Psoas muscle (tissue), 7 donors: ENCODE measurements at regions not wholly inside any gene's neighbourhood (a gene's known extent, or its start where the extent isn't known, plus 50 kb on each side); places are given as distances from the start of the nearest gene placed in this dataset.
"Not testable (repeated sequence)": the region's sequence is repeated elsewhere in the genome, so short reads cannot be mapped to it uniquely, and the experiment has no call there.

Experiments
- ATAC-seq, 4 donors: fragments of 200-7000 bp; cut with Tn5 transposase; one replicate each; pipeline ENCODE4 v1.9.1; 2020; ENCODE audit warnings: moderate library complexity in 3 of 4, mild to moderate bottlenecking in 2 of 4
- DNase-seq, 2 donors: peaks; one replicate each; pipeline ENCODE4 v3.0.0-alpha.2; 2020
- H3K27ac ChIP-seq: fragments of 200-600 bp; one replicate; pipeline ENCODE4 v1.8.0; 2022
- H3K27me3 ChIP-seq, 3 donors: fragments of 200-600 bp in 1 of 3; one replicate each; pipeline versions ENCODE4 v1.6.1 to v1.8.0; 2013 to 2022; ENCODE audit warnings: low read length in 2 of 3, mild to moderate bottlenecking in 2 of 3, moderate library complexity in 1 of 3; ENCODE audit not compliant: insufficient read depth in 3 of 3
- H3K36me3 ChIP-seq, 2 donors: fragments of 200-600 bp in 1 of 2; one replicate each; pipeline versions ENCODE4 v1.6.1 to v1.8.0; 2013 to 2022; ENCODE audit warnings: low read depth in 1 of 2, mild to moderate bottlenecking in 1 of 2, moderate library complexity in 1 of 2; ENCODE audit not compliant: insufficient read depth in 1 of 2
- H3K4me1 ChIP-seq: fragments of 200-600 bp; one replicate; pipeline ENCODE4 v1.8.0; 2022
- H3K4me3 ChIP-seq: fragments of 200-600 bp; one replicate; pipeline ENCODE4 v1.8.0; 2022; ENCODE audit warnings: mild to moderate bottlenecking
- H3K9me3 ChIP-seq: fragments of 200-600 bp; one replicate; pipeline ENCODE4 v1.8.0; 2022
- CTCF ChIP-seq: fragments of 200-600 bp; IDR thresholded peaks from one replicate; pipeline ENCODE4 v1.8.0; 2022; ENCODE audit warnings: antibody characterized with exemption
- WGBS, 3 donors: extraction: QIAGEN DNeasy Blood & Tissue Kit; methylation state at CpG; one replicate each; pipeline versions ENCODE4 v1.1.6 to v1.1.7; 2013; 5-methylcytosine and 5-hydroxymethylcytosine counted together
- intact Hi-C, 2 donors: fragments of 100-400 bp; cut with DNase I; formaldehyde crosslinking; loops; one replicate each; pipeline versions ENCODE4 v1.11.0 to v1.14.2; 2022
- donor health status: healthy with polysubstance abuse.
- donor health status: DM: no; HTN: no; CAD: no; lungs with moderate emphysema.
- donor health status: Bipolar disorder and iron deficiency.
- donor health status: healthy.
- donor health status: DM: yes; HTN: yes; CAD: no.
- donor health status: DM: no; HTN: no; CAD: no.
- donor health status: DM: yes; HTN: yes; CAD: no.

DNA sequence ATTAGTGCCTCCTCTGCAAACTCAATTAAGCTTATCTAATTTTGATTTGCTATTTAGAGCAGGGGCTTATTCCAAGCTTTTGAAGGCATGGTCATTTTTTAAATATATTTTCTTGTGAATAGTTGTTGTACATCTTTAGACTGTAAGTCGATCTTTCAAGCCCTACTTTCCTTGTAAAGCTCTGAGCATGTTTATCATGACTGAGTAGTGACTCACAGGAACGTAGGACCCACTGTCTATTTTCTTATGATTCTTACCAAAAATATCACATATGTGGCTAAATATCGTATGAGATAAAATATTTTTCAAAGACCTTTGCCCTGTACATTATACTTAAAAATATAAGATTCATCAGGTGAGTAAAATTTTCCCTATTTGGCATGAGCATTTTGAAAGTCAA lies 440.4 kb upstream of the GRIN3A start:
- Histone ChIP-seq H3K9me3 (peaks cover 12% of the 10 kb centered on the region), H3K27me3 (no peaks in the 10 kb centered on the region), H3K4me3 (no peak overlapping the region), H3K27ac (no peak overlapping the region), H3K4me1 (no peaks in the 10 kb centered on the region), H3K36me3 (no peaks in the 10 kb centered on the region)
- ATAC-seq, result no peak
- no peak for DNase-seq
- 53 to 76% (median 58%) methylated on average over 3 of the region's 3 CpGs for WGBS, 3 donors
- intact Hi-C loops, result no loop called here
- TF ChIP-seq CTCF, result no peak

GRCh38 chr9:102174202-102174601 lies 435.8 kb upstream of the GRIN3A start:
- ATAC-seq, H3K36me3 ChIP-seq, DNase-seq, H3K27me3 ChIP-seq, intact Hi-C loops, H3K4me3 ChIP-seq, H3K27ac ChIP-seq, H3K4me1 ChIP-seq: not testable (repeated sequence)
- peaks cover 12% of the 10 kb centered on the region for H3K9me3 ChIP-seq
- 90 to 95% (median 92%) methylated on average over 8 of the region's 8 CpGs for WGBS, 3 donors

DNA sequence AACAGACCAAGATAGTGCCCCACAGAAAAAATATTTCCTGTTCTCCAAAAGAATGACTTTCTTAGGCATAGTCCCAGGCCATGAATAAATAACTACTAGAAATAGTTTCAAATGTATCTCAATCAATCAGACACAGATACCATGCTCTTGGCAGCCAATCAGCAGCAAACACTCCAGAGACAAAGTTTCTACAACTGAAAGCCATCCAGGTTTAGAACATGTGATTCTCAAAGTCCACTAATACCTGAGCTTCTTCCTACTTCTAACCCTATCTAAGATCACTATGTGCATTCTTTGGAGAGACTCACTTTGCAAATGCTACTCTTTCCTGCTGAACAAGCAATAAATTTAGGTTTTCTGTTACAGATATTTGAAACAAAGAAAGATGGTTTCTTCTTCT lies 425.8 kb upstream of the GRIN3A start:
- TF ChIP-seq CTCF, result no peak
- Histone ChIP-seq H3K9me3 (no peaks in the 10 kb centered on the region), H3K27me3 (no peaks in the 10 kb centered on the region), H3K4me3 (no peak overlapping the region), H3K27ac (no peak overlapping the region), H3K36me3 (no peaks in the 10 kb centered on the region), H3K4me1 (no peaks in the 10 kb centered on the region)
- intact Hi-C loops, result no loop called here
- DNase-seq (no peak), ATAC-seq (no peak)

DNA sequence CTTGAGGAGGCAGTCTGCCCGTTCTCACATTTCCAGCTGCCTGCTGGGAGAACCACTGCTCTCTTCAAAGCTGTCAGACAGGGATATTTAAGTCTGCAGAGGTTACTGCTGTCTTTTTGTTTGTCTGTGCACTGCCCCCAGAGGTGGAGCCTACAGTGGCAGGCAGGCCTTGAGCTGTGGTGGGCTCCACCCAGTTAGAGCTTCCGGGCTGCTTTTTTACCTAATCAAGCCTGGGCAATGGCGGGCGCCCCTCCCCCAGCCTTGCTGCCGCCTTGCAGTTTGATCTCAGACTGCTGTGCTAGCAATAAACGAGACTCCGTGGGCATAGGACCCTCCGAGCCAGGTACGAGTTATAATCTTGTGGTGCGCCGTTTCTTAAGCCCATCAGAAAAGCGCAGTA lies 414.6 kb upstream of the GRIN3A start:
- intact Hi-C loops, H3K4me3 ChIP-seq, H3K9me3 ChIP-seq, DNase-seq, H3K27ac ChIP-seq, H3K27me3 ChIP-seq, H3K36me3 ChIP-seq, H3K4me1 ChIP-seq, ATAC-seq: not testable (repeated sequence)
- 81 to 85% (median 83%) methylated on average over 10 to 12 of the region's 12 CpGs for WGBS, 3 donors

GRCh38 chr9:102135768-102136167 lies 397.3 kb upstream of the GRIN3A start:
- no peaks in the 10 kb centered on the region for H3K4me1 ChIP-seq
- WGBS, 3 donors, result 0 to 94% (median 3%) methylated on average over 1 of the region's 1 CpG

More at GRCh38 chr9:102135768-102136167, 397.3 kb upstream of the GRIN3A start:
- Histone ChIP-seq H3K9me3 (no peaks in the 10 kb centered on the region), H3K36me3 (no peaks in the 10 kb centered on the region), H3K27me3 (no peaks in the 10 kb centered on the region), H3K27ac (no peak overlapping the region), H3K4me3 (no peak overlapping the region)
- no peak for DNase-seq
- TF ChIP-seq CTCF, result no peak
- intact Hi-C loops, result no loop called here
- ATAC-seq, result no peak
